B cell (primary cell): ENCODE measurements at regions not wholly inside any gene's neighbourhood (a gene's known extent, or its start where the extent isn't known, plus 50 kb on each side); places are given as distances from the start of the nearest gene placed in this dataset.

Source experiments
- ATAC-seq: fragments of 200-7000 bp; cut with Tn5 transposase; one replicate; pipeline ENCODE4 v1.10.0; 2021; ENCODE audit warnings: low read depth, mild to moderate bottlenecking, moderate number of reproducible peaks, moderate library complexity
- CTCF ChIA-PET: fragments of 350-600 bp; sonication (Branson Sonifier 250); formaldehyde crosslinking; loops from one replicate; lab custom pipeline; 2021; ENCODE audit warnings: antibody characterized with exemption, inconsistent platforms; lab: Charles Lee
- POLR2A ChIA-PET: fragments of 350-600 bp; sonication (Branson Sonifier 250); formaldehyde crosslinking; loops from one replicate; lab custom pipeline; 2021; ENCODE audit warnings: antibody characterized with exemption; lab: Charles Lee
- DNase-seq: peaks from one replicate; pipeline ENCODE4 v3.0.0; 2013
- H2AFZ ChIP-seq: 2 replicates; pipeline ENCODE4 v1.6.1; 2012; ENCODE audit warnings: mild to moderate bottlenecking, low read depth, low read length; ENCODE audit not compliant: insufficient read depth, poor library complexity, severe bottlenecking
- H3K27ac ChIP-seq, 2 donors: 1 replicate in 1 of 2; 2 replicates in 1 of 2; pipeline ENCODE4 v1.5.1; 2012 to 2013; ENCODE audit warnings: low read length in 2 of 2, mild to moderate bottlenecking in 2 of 2, moderate library complexity in 1 of 2
- H3K27me3 ChIP-seq, 4 experiments: fragments of 200-600 bp in 1 of 4; sonication (generic) in 1 of 4; replicated peaks in 1 of 4; 1 replicate in 2 of 4; 2 replicates in 2 of 4; pipeline versions ENCODE4 v1.6.1 to v1.7.0; 2013 to 2016; ENCODE audit warnings: low read length in 3 of 4, mild to moderate bottlenecking in 2 of 4, mixed read lengths in 1 of 4, moderate library complexity in 1 of 4; ENCODE audit not compliant: insufficient read depth in 4 of 4, control insufficient read depth in 3 of 4; ENCODE audit errors: control extremely low read depth in 1 of 4
- H3K36me3 ChIP-seq, 2 experiments: replicated peaks in 1 of 2; 1 replicate in 1 of 2; 2 replicates in 1 of 2; pipeline versions ENCODE4 v1.6.1 to v1.7.1; 2013; ENCODE audit warnings: low read length in 1 of 2; ENCODE audit not compliant: insufficient read depth in 2 of 2, control insufficient read depth in 1 of 2; ENCODE audit errors: control extremely low read depth in 1 of 2, extremely low read depth in 1 of 2
- H3K4me1 ChIP-seq, 2 donors: fragments of 200-600 bp in 1 of 2; sonication (generic) in 1 of 2; 1 replicate in 1 of 2; 2 replicates in 1 of 2; pipeline versions ENCODE4 v1.5.1 to v1.6.1; 2013 to 2017; ENCODE audit warnings: low read length in 2 of 2; ENCODE audit not compliant: control insufficient read depth in 2 of 2, insufficient read depth in 2 of 2
- H3K4me2 ChIP-seq: replicated peaks from 2 replicates; pipeline ENCODE3; 2012; ENCODE audit warnings: mild to moderate bottlenecking, low read depth, low read length; ENCODE audit not compliant: poor library complexity, severe bottlenecking
- H3K4me3 ChIP-seq, 5 experiments: fragments of 200-600 bp in 1 of 5; sonication (generic) in 1 of 5; 1 replicate in 3 of 5; 2 replicates in 2 of 5; pipeline versions ENCODE4 v1.5.1 to v1.7.0; 2011 to 2016; ENCODE audit warnings: low read length in 4 of 5, mild to moderate bottlenecking in 4 of 5, low read depth in 2 of 5, control low read depth in 1 of 5, moderate library complexity in 1 of 5; ENCODE audit not compliant: insufficient read depth in 1 of 5; ENCODE audit errors: control extremely low read depth in 1 of 5, extremely low read depth in 1 of 5
- H3K79me2 ChIP-seq: fragments of 200-600 bp; sonication (generic); one replicate; pipeline ENCODE4 v1.6.0; 2016; ENCODE audit warnings: low read length; ENCODE audit not compliant: control insufficient read depth, insufficient read depth
- H3K9ac ChIP-seq: fragments of 200-600 bp; sonication (generic); 2 replicates; pipeline ENCODE4 v1.6.1; 2017; ENCODE audit warnings: mild to moderate bottlenecking, low read length, moderate library complexity
- H3K9me3 ChIP-seq, 3 donors: one replicate each; pipeline versions ENCODE4 v1.6.1 to v1.7.1; 2013; ENCODE audit warnings: low read length in 2 of 3; ENCODE audit not compliant: control insufficient read depth in 2 of 3, insufficient read depth in 1 of 3; ENCODE audit errors: control extremely low read depth in 1 of 3
- H4K20me1 ChIP-seq: 2 replicates; pipeline ENCODE4 v1.6.0; 2012; ENCODE audit warnings: mild to moderate bottlenecking, low read length; ENCODE audit not compliant: insufficient read depth, control insufficient read depth, poor library complexity, severe bottlenecking
- H3K27ac Mint-ChIP-seq: one replicate; pipeline ENCODE4 v1.8.0; 2021; ENCODE audit warnings: mixed read lengths
- H3K27me3 Mint-ChIP-seq: one replicate; pipeline ENCODE4 v1.8.0; 2021; ENCODE audit warnings: mixed read lengths
- H3K4me1 Mint-ChIP-seq: one replicate; pipeline ENCODE4 v1.8.0; 2021; ENCODE audit warnings: mixed read lengths
- H3K4me3 Mint-ChIP-seq: one replicate; pipeline ENCODE4 v1.8.0; 2021; ENCODE audit warnings: mixed read lengths
- H3K9me3 Mint-ChIP-seq: one replicate; pipeline ENCODE4 v1.8.0; 2022; ENCODE audit warnings: mixed read lengths; ENCODE audit not compliant: insufficient read depth
- CTCF ChIP-seq: fragments of 200-600 bp; IDR thresholded peaks from one replicate; pipeline ENCODE4 v1.8.0; 2022; ENCODE audit warnings: antibody characterized with exemption, mild to moderate bottlenecking
- EZH2 ChIP-seq: IDR thresholded peaks from 2 replicates; pipeline ENCODE4 v1.6.1; 2012; ENCODE audit warnings: borderline replicate concordance, low read depth, mild to moderate bottlenecking, moderate library complexity, low read length; ENCODE audit not compliant: insufficient read depth, poor library complexity, severe bottlenecking
- WGBS: methylation state at CpG from one replicate; pipeline ENCODE4 v1.1.5; 2013; ENCODE audit warnings: missing lambda C conversion rate; ENCODE audit not compliant: insufficient coverage; 5-methylcytosine and 5-hydroxymethylcytosine counted together
- intact Hi-C: fragments of 100-400 bp; cut with micrococcal nuclease; formaldehyde crosslinking; loops from one replicate; pipeline ENCODE4 v1.10.0; 2022

- H3K9ac ChIP-seq = no peak overlapping the region
- no peak overlapping the region for H2AFZ ChIP-seq
- Mint-ChIP-seq H3K27me3 (no peaks in the 10 kb centered on the region), H3K27ac (no peak overlapping the region), H3K4me3 (no peak overlapping the region), H3K9me3 (peaks cover 4% of the 10 kb centered on the region), H3K4me1 (no peaks in the 10 kb centered on the region)
- POLR2A ChIA-PET = no interaction called here
- H3K27ac ChIP-seq = no peak overlapping the region
- no peaks in the 10 kb centered on the region for H3K36me3 ChIP-seq
- 86% methylated on average over 10 of the region's 12 CpGs for WGBS
- H3K4me3 ChIP-seq = no peak overlapping the region
- H3K4me1 ChIP-seq = no peaks in the 10 kb centered on the region
- CTCF ChIA-PET = no interaction called here
- no peak for TF ChIP-seq EZH2
- TF ChIP-seq CTCF = no peak
- H3K9me3 ChIP-seq = peaks cover 0 to 16% (median 0%) of the 10 kb centered on the region in 3 donors
- H3K4me2 ChIP-seq = no peak overlapping the region
- DNase-seq = no peak
- intact Hi-C loops = no loop called here
- no peaks in the 10 kb centered on the region for H4K20me1 ChIP-seq
- no peaks in the 10 kb centered on the region for H3K27me3 ChIP-seq
- no peak for ATAC-seq
- no peaks in the 10 kb centered on the region for H3K79me2 ChIP-seq
Observed at GRCh38 chr10:44005788-44006099, 357.1 kb upstream of the ZNF32 start.

- no peak for TF ChIP-seq EZH2
- no peak for TF ChIP-seq CTCF
- Histone ChIP-seq H3K79me2 (no peaks in the 10 kb centered on the region), H3K27me3 (no peaks in the 10 kb centered on the region), H2AFZ (no peak overlapping the region), H3K4me3 (no peak overlapping the region), H4K20me1 (no peaks in the 10 kb centered on the region), H3K9ac (no peak overlapping the region), H3K9me3 (peaks cover 0 to 15% (median 0%) of the 10 kb centered on the region in 3 donors), H3K4me1 (no peaks in the 10 kb centered on the region), H3K27ac (no peak overlapping the region), H3K36me3 (no peaks in the 10 kb centered on the region), H3K4me2 (no peak overlapping the region)
- peaks cover 4% of the 10 kb centered on the region for H3K9me3 Mint-ChIP-seq
- no peaks in the 10 kb centered on the region for H3K27me3 Mint-ChIP-seq
- DNase-seq (no peak), ATAC-seq (no peak)
- ChIA-PET CTCF (no interaction called here), POLR2A (no interaction called here)
- 80% methylated on average over 40 of the region's 43 CpGs for WGBS
- H3K4me3 Mint-ChIP-seq = no peak overlapping the region
- H3K4me1 Mint-ChIP-seq = no peaks in the 10 kb centered on the region
- no peak overlapping the region for H3K27ac Mint-ChIP-seq
- intact Hi-C loops = no loop called here
Observed at GRCh38 chr10:44004913-44005787, 356.5 kb upstream of the ZNF32 start.
